ENCODE measurements at regions not wholly inside any gene's neighbourhood (a gene's known extent, or its start where the extent isn't known, plus 50 kb on each side); places are given as distances from the start of the nearest gene placed in this dataset.

GRCh38 chr2:137729305-137729704 is 235.0 kb upstream of the HNMT start:
- no peak for DNase-seq

- DNase-seq: no peak
Measured at GRCh38 chr2:137737559-137737958, 226.7 kb upstream of the HNMT start.

DNA sequence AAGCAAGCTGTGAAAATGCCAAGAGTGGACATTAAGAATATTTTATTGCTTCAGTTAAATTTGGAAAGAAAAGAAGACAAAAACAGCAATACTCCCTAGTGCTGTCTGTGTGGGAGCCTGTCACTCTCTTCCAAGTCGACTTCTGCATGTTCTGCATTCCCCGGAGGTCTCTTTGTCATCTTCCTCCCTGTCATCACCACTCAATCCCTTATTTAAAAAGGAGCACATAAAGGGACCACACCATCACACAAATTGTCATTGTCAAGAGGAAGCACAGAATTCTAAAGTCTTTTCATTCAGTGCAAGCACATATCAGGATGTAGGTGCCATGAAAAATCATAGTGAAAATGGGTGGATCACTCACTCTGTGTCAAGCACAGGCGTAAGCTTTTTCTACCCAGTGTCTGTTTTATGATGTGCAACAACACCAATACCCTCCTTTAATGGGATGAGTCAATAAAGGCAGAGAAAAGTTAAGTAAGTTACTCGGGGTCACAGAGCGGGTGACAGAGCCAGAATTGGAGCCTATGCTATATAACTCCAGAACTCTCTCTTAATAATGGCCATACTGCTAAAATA is 222.4 kb upstream of the HNMT start:
- DNase-seq: no peak

DNA sequence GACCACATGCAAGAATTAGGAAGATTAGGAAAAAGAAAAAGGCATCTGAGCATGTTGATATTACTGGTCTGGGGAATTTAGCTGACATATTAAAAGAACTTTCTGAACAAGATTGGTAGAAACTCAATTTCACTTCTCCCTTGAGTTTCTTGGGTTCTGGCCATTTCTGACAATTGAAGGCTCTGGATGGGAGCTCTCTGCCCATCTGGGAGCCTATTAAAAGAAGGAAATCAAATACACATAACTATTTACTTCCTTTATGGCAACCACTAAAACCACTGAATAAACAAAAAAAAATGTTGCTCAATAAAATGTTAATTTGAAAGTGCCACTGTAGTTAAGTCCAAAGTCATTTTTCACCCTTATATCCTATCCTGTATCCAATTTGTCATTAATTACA is 216.8 kb upstream of the HNMT start:
- no peak for DNase-seq

DNA sequence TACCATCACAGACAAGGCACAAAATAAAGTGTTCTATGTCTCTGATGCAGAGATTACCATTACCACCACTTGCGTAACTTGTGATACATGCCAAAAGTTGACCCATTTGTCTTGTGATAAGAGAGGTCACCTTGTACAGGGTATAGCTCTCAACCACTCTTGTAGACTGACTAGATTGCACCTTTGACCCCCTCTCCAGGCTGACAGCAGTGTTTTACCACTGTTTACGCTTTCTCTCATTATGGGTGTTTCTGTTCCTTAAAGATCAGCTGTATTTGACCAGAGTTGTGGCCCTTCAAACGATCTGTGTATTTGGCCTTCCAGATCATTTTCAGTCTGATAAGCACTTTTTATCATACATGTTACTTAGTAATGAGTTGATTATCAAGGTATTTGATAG is 215.7 kb upstream of the HNMT start:
- DNase-seq: no peak

- DNase-seq: no peak
Measured at GRCh38 chr2:137764646-137765045, 199.6 kb upstream of the HNMT start.

GRCh38 chr2:137769406-137769805 is 194.9 kb upstream of the HNMT start:
- DNase-seq: no peak

DNA sequence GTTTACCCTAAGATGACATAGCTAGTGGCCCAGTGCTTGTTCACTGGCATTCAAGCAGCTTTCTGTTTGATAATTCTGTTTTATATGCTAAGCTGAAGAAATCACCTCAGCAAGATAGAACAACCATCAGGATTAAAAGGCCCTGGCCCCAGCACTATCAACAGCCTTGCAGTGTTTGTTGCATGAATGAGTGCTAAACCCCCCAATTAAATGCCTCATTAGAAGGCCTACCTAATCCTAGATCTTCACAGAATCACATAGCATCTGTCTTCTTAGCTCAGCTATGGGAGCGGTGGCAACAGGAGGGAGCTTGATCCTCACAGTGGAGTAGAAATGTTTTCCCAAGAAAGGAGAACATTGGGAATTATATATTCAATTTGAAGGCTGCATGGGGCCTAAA is 194.1 kb upstream of the HNMT start:
- DNase-seq: no peak

GRCh38 chr2:137771064-137771463 is 193.2 kb upstream of the HNMT start:
- no peak for DNase-seq

DNA sequence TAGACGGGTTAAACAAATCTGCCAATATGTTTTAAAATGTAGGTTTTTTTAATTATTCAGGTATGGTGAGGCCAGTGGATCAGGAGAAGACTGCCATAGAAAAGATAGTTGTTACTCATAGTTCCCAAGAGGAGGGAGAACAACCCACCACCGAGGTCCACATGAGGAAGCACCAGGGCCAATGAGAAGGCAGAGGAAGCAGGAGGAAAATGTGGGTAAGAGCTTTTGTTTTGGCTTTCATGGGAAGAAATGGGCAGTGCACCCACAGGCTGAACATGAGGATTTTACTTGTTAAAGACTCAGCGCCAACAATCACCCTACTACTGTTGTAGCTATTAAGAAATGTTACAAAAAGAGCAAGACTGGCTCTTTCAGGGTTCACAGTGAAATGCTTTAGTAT is 191.8 kb upstream of the HNMT start:
- no peak for DNase-seq

DNA sequence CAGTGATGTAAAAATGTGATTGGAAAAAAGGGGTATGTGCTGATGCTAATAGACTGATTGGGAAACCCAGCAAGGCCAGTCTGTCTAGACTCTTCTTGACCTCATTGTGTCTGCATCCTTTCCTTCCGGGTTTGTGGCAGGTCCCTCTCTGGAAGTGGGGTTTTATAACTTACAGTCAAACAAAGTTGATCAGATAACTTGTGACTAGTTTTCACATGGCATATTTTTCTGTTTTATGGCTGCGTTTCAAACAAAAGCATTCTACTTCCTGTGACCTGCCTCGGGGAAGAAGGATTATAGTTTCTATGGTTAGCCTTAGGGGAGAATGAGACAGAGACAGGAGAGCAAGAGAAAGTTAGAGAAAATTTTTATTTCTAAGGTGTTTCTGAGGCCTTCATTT is 188.7 kb upstream of the HNMT start:
- no peak for DNase-seq

DNA sequence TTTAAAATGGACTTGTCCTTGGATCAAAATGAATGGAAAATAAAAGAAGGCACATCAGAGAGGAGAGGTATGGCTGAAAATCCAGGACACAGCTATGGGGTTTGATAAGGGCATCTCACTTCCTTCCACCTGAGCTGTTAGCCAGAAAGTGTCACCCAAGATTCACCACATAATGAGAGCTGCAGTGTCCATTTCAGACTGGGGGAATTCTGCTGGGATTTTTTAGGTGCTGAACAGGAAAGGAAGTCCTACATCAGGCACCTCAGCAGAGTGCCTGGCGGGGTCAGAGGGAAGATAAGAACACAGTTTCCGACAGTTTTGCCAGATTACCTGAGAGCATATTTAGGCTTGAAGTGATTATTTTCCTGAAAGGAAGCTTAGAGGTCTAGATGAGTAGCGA is 187.6 kb upstream of the HNMT start:
- DNase-seq: no peak

DNA sequence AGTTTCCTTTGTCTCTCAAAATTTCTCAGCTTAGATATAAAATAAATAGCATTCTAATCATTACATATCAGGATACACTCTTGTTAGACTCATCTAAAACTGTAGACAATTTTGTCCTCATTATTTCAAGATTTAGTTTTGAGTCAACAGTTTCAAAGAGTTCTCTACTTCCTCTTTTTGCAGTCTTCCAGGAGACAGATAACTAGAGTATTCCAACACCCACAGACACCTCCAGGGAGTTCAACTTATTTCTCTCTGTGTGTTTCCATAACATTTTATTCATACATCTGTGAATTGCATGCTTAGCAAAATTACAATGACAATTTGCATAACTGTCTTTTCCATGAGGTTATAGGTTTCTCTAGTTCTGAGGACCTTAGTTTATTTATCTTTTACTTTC is 166.6 kb upstream of the HNMT start:
- DNase-seq: no peak

GRCh38 chr2:137799600-137799999 is 164.7 kb upstream of the HNMT start:
- DNase-seq: no peak

DNA sequence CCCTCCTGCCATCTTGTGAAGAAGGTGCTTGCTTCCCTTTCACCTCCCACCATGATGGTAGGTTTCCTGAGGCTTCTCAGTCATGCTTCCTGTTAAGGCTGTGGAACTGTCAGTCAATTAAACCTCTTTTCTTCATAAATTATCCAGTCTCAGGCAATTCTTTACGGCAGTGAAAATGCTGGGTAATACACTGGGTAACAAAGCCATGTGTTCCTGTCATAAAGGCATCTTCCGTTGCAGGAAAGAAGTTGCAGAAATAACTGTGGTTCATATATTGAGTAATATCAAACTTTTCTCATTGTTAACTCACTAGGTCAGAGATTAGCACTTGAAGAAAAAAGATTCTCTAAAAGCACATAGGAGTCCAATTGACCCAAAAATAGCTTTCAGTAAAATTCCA is 163.9 kb upstream of the HNMT start:
- no peak for DNase-seq

- DNase-seq: no peak
Measured at GRCh38 chr2:137801228-137801627, 163.0 kb upstream of the HNMT start.

DNA sequence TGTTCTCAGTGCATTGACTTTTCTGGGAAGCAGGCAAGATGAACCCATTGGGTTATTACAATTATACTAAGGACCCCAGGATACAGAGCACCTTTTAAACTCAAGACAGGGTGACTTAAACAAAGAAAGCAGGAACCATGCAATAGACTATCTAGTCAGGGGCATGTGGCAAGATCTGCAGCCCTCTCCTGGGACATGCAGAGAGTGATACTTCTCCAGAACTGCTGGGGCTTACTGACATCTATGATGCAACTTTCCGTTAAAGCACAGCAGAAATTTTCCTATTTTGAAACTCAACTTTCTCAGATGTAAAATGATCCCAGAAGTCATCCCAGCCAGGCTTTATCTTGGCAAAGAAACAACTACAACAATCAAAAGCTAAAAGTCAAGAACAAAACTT is 162.2 kb upstream of the HNMT start:
- no peak for DNase-seq

DNA sequence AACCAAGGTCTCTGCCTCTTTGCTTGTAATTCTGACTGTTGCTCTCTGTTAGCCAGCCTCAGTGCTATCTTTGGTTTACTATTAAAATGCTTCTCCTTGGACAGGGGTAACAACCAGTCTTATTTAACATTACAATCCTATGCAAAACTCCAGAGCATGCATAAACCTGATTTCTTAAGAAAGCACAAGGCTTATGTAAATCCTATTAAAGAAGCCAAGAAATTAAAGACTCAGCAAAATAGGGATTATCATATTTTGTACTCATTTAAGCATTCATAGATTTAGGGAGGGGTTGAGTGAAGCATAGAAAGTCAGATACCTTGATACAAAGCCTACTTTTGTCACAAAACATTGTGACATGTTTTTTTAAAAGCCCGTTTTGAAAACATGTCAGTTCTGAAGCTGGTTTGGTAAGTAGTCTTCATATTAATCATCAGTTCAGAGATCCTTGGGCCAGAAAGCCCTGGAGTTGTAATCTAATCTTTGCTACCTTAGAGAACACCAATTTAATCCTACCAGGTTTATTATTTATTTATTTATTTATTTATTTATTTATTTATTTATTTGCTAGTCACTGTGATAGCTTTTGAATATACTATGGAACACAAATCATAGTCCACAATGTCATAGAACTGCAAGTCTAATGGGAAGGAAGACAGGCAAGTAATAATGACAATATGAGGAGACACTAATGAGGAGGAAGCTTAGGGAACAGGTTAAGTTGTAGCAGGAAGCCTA is 158.0 kb upstream of the HNMT start:
- DNase-seq: no peak

- no peak for DNase-seq
Measured at GRCh38 chr2:137809252-137809651, 155.0 kb upstream of the HNMT start.

- DNase-seq: no peak
Measured at GRCh38 chr2:137809837-137810236, 154.4 kb upstream of the HNMT start.

DNA sequence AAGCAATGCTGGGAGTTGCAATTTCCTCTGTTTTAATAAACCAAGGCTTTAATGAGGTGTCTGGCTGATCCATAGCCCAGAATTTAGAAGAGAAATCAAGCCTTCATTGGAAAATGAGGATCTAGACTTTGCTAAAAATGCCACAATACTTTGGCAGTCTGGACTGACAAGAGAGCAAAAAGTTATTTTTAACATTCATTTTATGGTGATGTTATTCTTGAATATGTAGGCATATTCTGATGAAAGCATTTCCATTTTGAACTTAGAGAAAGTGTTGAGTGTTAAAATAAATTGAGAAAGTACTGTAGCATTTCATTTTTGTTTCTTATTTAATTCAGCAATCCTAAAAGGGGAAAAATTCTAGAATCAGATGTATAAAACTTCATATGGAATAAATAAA is 151.8 kb upstream of the HNMT start:
- no peak for DNase-seq

- no peak for DNase-seq
Measured at GRCh38 chr2:137813176-137813575, 151.1 kb upstream of the HNMT start.

DNA sequence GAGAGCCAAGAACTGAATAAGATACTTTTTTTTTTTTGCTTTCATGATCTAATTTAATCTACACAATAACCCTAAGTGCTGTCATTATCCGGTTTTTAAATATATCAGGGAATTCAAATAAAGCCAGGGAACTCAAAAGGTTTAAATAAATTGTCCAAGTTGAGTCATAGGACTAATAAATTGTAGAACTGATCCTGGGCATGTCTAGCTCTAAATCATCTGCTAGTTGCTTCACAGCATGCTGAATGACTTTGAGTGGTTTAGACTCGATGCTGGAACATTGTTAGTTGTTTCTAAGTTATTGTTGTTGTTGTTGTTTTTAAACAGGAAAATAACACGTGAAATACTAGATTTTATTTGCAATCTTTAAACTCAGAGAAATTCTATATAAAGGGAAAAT is 147.2 kb upstream of the HNMT start:
- DNase-seq: no peak

GRCh38 chr2:137823196-137823595 is 141.1 kb upstream of the HNMT start:
- DNase-seq: no peak

- DNase-seq: no peak
Measured at GRCh38 chr2:137824501-137824900, 139.8 kb upstream of the HNMT start.
